ENCODE measurements at regions not wholly inside any gene's neighbourhood (a gene's known extent, or its start where the extent isn't known, plus 50 kb on each side); places are given as distances from the start of the nearest gene placed in this dataset.

DNA sequence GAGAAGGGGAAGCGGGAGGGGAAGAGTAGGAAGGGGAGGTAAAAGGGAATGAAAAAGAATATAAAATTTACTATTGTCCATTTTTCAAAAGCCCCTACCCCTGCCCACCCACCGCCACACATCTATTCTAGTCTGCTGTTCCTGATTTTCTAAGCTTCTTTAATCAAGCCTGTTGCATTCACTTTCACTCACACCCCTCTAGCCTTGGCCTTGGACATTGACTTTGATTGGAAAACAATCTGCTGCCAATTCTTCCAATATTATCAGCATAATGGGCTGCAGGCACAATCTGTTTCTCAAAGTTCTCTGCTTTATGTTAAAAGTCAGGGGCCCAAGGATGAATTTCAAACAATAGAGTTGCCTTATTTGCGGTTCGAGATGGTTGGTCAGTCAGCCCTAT lies 281.2 kb downstream of the SETD4 start:
- Histone ChIP-seq H3K36me3 (ENCODE audit: control insufficient read depth, low read length) (no peaks in the 10 kb centered on the region), H4K20me1 (ENCODE audit: control insufficient read depth, insufficient read depth, low read depth, low read length) (no peaks in the 10 kb centered on the region), H3F3A (ENCODE audit: control insufficient read depth, insufficient read depth) (no peaks in the 10 kb centered on the region), H3K79me2 (ENCODE audit: control insufficient read depth, low read length) (no peaks in the 10 kb centered on the region), H3K4me1 (ENCODE audit: control insufficient read depth, low read length) (no peaks in the 10 kb centered on the region), H3K4me3 (ENCODE audit: low read length) (no peak overlapping the region), H3K27me3 (ENCODE audit: control insufficient read depth, low read length) (0 out of 2 replicates have a peak, but pooled peaks cover 2% of the 10 kb centered on the region), H3K9me3 (ENCODE audit: control insufficient read depth, insufficient read depth, low read length) (no peaks in the 10 kb centered on the region), H3K9me2 (replicated peaks; ENCODE audit: control insufficient read depth, low read length) (no peaks in the 10 kb centered on the region), H3K27ac (ENCODE audit: low read depth, low read length) (no peak overlapping the region), H3K4me2 (ENCODE audit: low read length) (no peak overlapping the region)
- TF ChIP-seq, protein P1, sequence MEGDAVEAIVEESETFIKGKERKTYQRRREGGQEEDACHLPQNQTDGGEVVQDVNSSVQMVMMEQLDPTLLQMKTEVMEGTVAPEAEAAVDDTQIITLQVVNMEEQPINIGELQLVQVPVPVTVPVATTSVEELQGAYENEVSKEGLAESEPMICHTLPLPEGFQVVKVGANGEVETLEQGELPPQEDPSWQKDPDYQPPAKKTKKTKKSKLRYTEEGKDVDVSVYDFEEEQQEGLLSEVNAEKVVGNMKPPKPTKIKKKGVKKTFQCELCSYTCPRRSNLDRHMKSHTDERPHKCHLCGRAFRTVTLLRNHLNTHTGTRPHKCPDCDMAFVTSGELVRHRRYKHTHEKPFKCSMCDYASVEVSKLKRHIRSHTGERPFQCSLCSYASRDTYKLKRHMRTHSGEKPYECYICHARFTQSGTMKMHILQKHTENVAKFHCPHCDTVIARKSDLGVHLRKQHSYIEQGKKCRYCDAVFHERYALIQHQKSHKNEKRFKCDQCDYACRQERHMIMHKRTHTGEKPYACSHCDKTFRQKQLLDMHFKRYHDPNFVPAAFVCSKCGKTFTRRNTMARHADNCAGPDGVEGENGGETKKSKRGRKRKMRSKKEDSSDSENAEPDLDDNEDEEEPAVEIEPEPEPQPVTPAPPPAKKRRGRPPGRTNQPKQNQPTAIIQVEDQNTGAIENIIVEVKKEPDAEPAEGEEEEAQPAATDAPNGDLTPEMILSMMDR (IDR thresholded peaks at IDR 0.05; ENCODE audit: low read depth, low read length, poor library complexity, severe bottlenecking) = no peak
- TF ChIP-seq EZH2phosphoT487 (IDR thresholded peaks at IDR 0.05; ENCODE audit: borderline replicate concordance, low read length) = no peak

DNA sequence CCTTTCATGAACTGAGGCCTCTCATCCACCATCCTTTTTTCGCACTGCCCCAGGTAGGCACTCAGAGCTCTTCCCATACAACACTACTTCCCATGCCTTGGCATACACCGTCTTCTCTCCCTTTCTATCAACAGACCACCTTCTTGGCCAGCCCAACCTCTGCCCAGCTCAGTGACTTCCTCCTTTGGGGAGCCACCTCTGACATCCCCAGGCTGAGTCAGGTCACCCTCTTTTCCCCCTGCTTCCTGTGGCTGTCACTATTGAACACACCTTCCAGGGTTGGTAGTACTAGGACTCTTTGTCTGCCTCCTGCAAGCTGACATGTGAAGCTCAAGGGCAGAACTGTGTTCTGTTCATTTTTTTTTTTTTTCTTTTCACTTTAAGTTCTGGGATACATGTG lies 283.2 kb downstream of the SETD4 start:
- no peaks in the 10 kb centered on the region for H3F3A ChIP-seq (ENCODE audit: control insufficient read depth, insufficient read depth)
- H3K79me2 ChIP-seq (ENCODE audit: control insufficient read depth, low read length) = no peaks in the 10 kb centered on the region
- no peak overlapping the region for H3K27ac ChIP-seq (ENCODE audit: low read depth, low read length)
- no peaks in the 10 kb centered on the region for H4K20me1 ChIP-seq (ENCODE audit: control insufficient read depth, insufficient read depth, low read depth, low read length)
- H3K36me3 ChIP-seq (ENCODE audit: control insufficient read depth, low read length) = no peaks in the 10 kb centered on the region
- H3K9me2 ChIP-seq (replicated peaks; ENCODE audit: control insufficient read depth, low read length) = no peaks in the 10 kb centered on the region
- no peaks in the 10 kb centered on the region for H3K4me1 ChIP-seq (ENCODE audit: control insufficient read depth, low read length)
- TF ChIP-seq EZH2phosphoT487 (IDR thresholded peaks at IDR 0.05; ENCODE audit: borderline replicate concordance, low read length) = no peak
- TF ChIP-seq, protein P1 (IDR thresholded peaks at IDR 0.05; ENCODE audit: low read depth, low read length, poor library complexity, severe bottlenecking) = no peak
- no peaks in the 10 kb centered on the region for H3K9me3 ChIP-seq (ENCODE audit: control insufficient read depth, insufficient read depth, low read length)
- 0 out of 2 replicates have a peak, but pooled peaks cover 2% of the 10 kb centered on the region for H3K27me3 ChIP-seq (ENCODE audit: control insufficient read depth, low read length)
- H3K4me3 ChIP-seq (ENCODE audit: low read length) = no peak overlapping the region
- no peak overlapping the region for H3K4me2 ChIP-seq (ENCODE audit: low read length)

DNA sequence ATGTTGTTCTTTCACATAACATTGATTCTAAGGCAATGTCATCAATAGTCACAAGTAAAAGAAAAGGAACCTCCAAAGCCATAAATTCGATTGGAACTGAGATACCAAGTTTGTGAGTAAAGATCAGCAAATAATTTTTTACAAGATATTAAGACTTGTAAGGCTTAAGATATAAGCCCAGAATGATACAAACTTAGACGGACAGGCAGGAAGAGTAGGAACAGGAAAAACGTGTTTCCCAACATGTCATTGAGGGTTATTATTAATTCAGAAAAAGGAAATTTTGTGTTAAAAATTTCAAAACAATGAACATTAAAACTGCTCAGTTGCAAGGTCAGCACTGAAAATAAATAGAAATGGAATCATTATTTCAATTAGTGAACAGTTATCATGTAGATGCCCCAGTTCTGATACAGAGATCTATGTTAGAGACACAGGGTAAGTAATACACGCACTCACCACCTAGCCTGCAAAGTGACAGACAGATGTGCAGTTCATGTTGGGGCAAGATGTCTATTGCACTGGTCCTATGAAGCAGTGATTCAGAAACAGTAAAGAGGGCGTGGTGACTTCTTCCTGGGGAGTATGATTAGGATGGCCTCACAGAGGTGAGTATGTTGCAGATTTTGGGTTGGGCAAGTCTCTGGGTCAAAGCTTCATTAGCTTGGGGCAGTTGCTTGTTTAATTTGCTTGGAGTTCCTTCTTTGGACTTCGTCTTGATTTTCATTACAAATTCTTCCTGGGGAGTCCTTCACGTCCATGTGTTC lies 284.4 kb downstream of the SETD4 start:
- H3K27me3 ChIP-seq (ENCODE audit: control insufficient read depth, low read length) = 0 out of 2 replicates have a peak, but pooled peaks cover 2% of the 10 kb centered on the region
- TF ChIP-seq, protein P1 (IDR thresholded peaks at IDR 0.05; ENCODE audit: low read depth, low read length, poor library complexity, severe bottlenecking) = no peak
- no peak for TF ChIP-seq EZH2phosphoT487 (IDR thresholded peaks at IDR 0.05; ENCODE audit: borderline replicate concordance, low read length)
- no peaks in the 10 kb centered on the region for H3K9me3 ChIP-seq (ENCODE audit: control insufficient read depth, insufficient read depth, low read length)

More for the DNA sequence above, 284.4 kb downstream of the SETD4 start:
- Histone ChIP-seq H3K27ac (ENCODE audit: low read depth, low read length) (no peak overlapping the region), H3K9me2 (replicated peaks; ENCODE audit: control insufficient read depth, low read length) (no peaks in the 10 kb centered on the region), H3K4me1 (ENCODE audit: control insufficient read depth, low read length) (no peaks in the 10 kb centered on the region), H4K20me1 (ENCODE audit: control insufficient read depth, insufficient read depth, low read depth, low read length) (no peaks in the 10 kb centered on the region), H3K4me3 (ENCODE audit: low read length) (no peak overlapping the region), H3K79me2 (ENCODE audit: control insufficient read depth, low read length) (no peaks in the 10 kb centered on the region), H3K4me2 (ENCODE audit: low read length) (no peak overlapping the region), H3F3A (ENCODE audit: control insufficient read depth, insufficient read depth) (no peaks in the 10 kb centered on the region), H3K36me3 (ENCODE audit: control insufficient read depth, low read length) (no peaks in the 10 kb centered on the region)

Measured in DOHH2 (cell line).